Testis (tissue), 2 donors: ENCODE measurements at regions not wholly inside any gene's neighbourhood (a gene's known extent, or its start where the extent isn't known, plus 50 kb on each side); places are given as distances from the start of the nearest gene placed in this dataset.

Experiments
- CTCF ChIP-seq, 3 experiments: fragments of 450-650 bp in 2 of 3; fragments of 200-600 bp in 1 of 3; sonication (generic) in 1 of 3; IDR thresholded peaks; one replicate each; pipeline ENCODE4 v1.5.1; 2016 to 2019; ENCODE audit warnings: antibody characterized with exemption in 3 of 3, mild to moderate bottlenecking in 2 of 3, moderate library complexity in 1 of 3
- POLR2A ChIP-seq: fragments of 450-650 bp; IDR thresholded peaks from one replicate; pipeline ENCODE4 v1.6.1; 2017; ENCODE audit warnings: antibody characterized with exemption, mild to moderate bottlenecking, moderate library complexity

DNA sequence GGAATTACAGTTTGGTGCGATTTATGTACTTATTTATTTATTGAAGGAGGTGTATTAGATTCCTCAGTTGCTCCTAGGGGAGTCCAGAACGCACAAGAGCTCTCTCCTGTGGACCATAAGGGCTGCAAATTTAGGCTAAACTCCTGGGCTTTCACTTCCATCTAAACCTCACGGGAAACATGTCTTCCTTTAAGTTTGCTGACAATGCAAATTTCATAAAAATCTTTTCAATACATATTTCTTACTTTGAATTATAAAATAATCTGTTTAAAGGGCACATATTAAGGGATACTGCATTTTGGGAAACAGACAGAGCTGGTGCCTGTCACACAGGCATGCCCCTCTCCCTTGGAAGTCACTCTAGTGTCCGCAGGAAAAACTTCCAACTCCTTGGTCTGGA lies 438.0 kb upstream of the CPEB2 start:
- no peak for TF ChIP-seq CTCF (IDR thresholded peaks at IDR 0.05)
- no peak for TF ChIP-seq POLR2A
